Astrocyte of the hippocampus (primary cell): ENCODE measurements at regions not wholly inside any gene's neighbourhood (a gene's known extent, or its start where the extent isn't known, plus 50 kb on each side); places are given as distances from the start of the nearest gene placed in this dataset.
"Not testable (repeated sequence)": the region's sequence is repeated elsewhere in the genome, so short reads cannot be mapped to it uniquely, and the experiment has no call there.

Source experiments
- DNase-seq: peaks from one replicate; pipeline ENCODE4 v3.0.0; 2011; ENCODE audit warnings: low read depth, low spot score

GRCh38 chr17:19470530-19471261, 59.7 kb downstream of the RNF112 start:
- no peak for DNase-seq

- DNase-seq, result not testable (repeated sequence)
These were observed 59.2 kb upstream of the SLC47A1 start for GRCh38 chr17:19474405-19474804.

- not testable (repeated sequence) for DNase-seq
These were observed 57.9 kb upstream of the SLC47A1 start for GRCh38 chr17:19475800-19476199.

- peak; percentile 70 for DNase-seq
These were observed 51.1 kb upstream of the SLC47A1 start for GRCh38 chr17:19482576-19482975.
